ENCODE measurements at regions not wholly inside any gene's neighbourhood (a gene's known extent, or its start where the extent isn't known, plus 50 kb on each side); places are given as distances from the start of the nearest gene placed in this dataset.

- DNase-seq, result no peak
- WGBS (ENCODE audit: insufficient coverage), result 64% methylated on average over 2 of the region's 2 CpGs
- no peaks in the 10 kb centered on the region for H3K4me1 ChIP-seq (ENCODE audit: control insufficient read depth, insufficient read depth, low read length)
- peaks cover 12% of the 10 kb centered on the region for H3K27me3 ChIP-seq (ENCODE audit: control insufficient read depth, insufficient read depth, low read length)
- no peak overlapping the region for H3K27ac ChIP-seq (ENCODE audit: low read length)
- H3K9me3 ChIP-seq (replicated peaks; ENCODE audit: control insufficient read depth, low read depth, low read length), result peaks cover 3% of the 10 kb centered on the region
- no peak overlapping the region for H3K4me3 ChIP-seq (ENCODE audit: low read length)
- no peaks in the 10 kb centered on the region for H3K36me3 ChIP-seq (ENCODE audit: control insufficient read depth, insufficient read depth, low read length)
These were observed 214.6 kb downstream of the RBM19 start for GRCh38 chr12:113751513-113751912.

GRCh38 chr12:113749433-113749815, 216.7 kb downstream of the RBM19 start:
- no CpG with 5 or more reads among the region's 1 CpG for WGBS (ENCODE audit: insufficient coverage)

GRCh38 chr12:113748707-113749432, 217.3 kb downstream of the RBM19 start:
- no peak overlapping the region for H3K4me3 ChIP-seq (ENCODE audit: low read length)
- peaks cover 10% of the 10 kb centered on the region for H3K27me3 ChIP-seq (ENCODE audit: control insufficient read depth, insufficient read depth, low read length)
- DNase-seq, result no peak
- 52% methylated on average over 2 of the region's 6 CpGs for WGBS (ENCODE audit: insufficient coverage)
- no peaks in the 10 kb centered on the region for H3K36me3 ChIP-seq (ENCODE audit: control insufficient read depth, insufficient read depth, low read length)
- no peaks in the 10 kb centered on the region for H3K4me1 ChIP-seq (ENCODE audit: control insufficient read depth, insufficient read depth, low read length)
- peaks cover 3% of the 10 kb centered on the region for H3K9me3 ChIP-seq (replicated peaks; ENCODE audit: control insufficient read depth, low read depth, low read length)
- H3K27ac ChIP-seq (ENCODE audit: low read length), result no peak overlapping the region

More at GRCh38 chr12:113749433-113749815, 216.7 kb downstream of the RBM19 start:
- no peak overlapping the region for H3K27ac ChIP-seq (ENCODE audit: low read length)
- no peaks in the 10 kb centered on the region for H3K36me3 ChIP-seq (ENCODE audit: control insufficient read depth, insufficient read depth, low read length)
- no peak overlapping the region for H3K4me3 ChIP-seq (ENCODE audit: low read length)
- DNase-seq, result no peak
- H3K4me1 ChIP-seq (ENCODE audit: control insufficient read depth, insufficient read depth, low read length), result no peaks in the 10 kb centered on the region
- peaks cover 11% of the 10 kb centered on the region for H3K27me3 ChIP-seq (ENCODE audit: control insufficient read depth, insufficient read depth, low read length)
- H3K9me3 ChIP-seq (replicated peaks; ENCODE audit: control insufficient read depth, low read depth, low read length), result peaks cover 3% of the 10 kb centered on the region

- H3K9me3 ChIP-seq (replicated peaks; ENCODE audit: control insufficient read depth, low read depth, low read length), result peaks cover 3% of the 10 kb centered on the region
- H3K4me1 ChIP-seq (ENCODE audit: control insufficient read depth, insufficient read depth, low read length), result no peaks in the 10 kb centered on the region
- WGBS (ENCODE audit: insufficient coverage), result 65% methylated on average over 2 of the region's 5 CpGs
- DNase-seq, result no peak
- H3K27me3 ChIP-seq (ENCODE audit: control insufficient read depth, insufficient read depth, low read length), result peaks cover 10% of the 10 kb centered on the region
- no peak overlapping the region for H3K4me3 ChIP-seq (ENCODE audit: low read length)
- no peak overlapping the region for H3K27ac ChIP-seq (ENCODE audit: low read length)
- H3K36me3 ChIP-seq (ENCODE audit: control insufficient read depth, insufficient read depth, low read length), result no peaks in the 10 kb centered on the region
These were observed 219.1 kb downstream of the RBM19 start for GRCh38 chr12:113747017-113747416.

GRCh38 chr12:113744802-113745395, 221.2 kb downstream of the RBM19 start:
- Histone ChIP-seq H3K27ac (ENCODE audit: low read length) (no peak overlapping the region), H3K4me1 (ENCODE audit: control insufficient read depth, insufficient read depth, low read length) (no peaks in the 10 kb centered on the region), H3K36me3 (ENCODE audit: control insufficient read depth, insufficient read depth, low read length) (no peaks in the 10 kb centered on the region), H3K4me3 (ENCODE audit: low read length) (no peak overlapping the region), H3K9me3 (replicated peaks; ENCODE audit: control insufficient read depth, low read depth, low read length) (no peaks in the 10 kb centered on the region), H3K27me3 (ENCODE audit: control insufficient read depth, insufficient read depth, low read length) (peaks cover 7% of the 10 kb centered on the region)
- WGBS (ENCODE audit: insufficient coverage), result 64% methylated on average over 4 of the region's 8 CpGs
- no peak for DNase-seq

GRCh38 chr12:113742801-113743200, 223.3 kb downstream of the RBM19 start:
- no peaks in the 10 kb centered on the region for H3K36me3 ChIP-seq (ENCODE audit: control insufficient read depth, insufficient read depth, low read length)
- WGBS (ENCODE audit: insufficient coverage), result 89% methylated on average over 8 of the region's 8 CpGs
- DNase-seq, result no peak

GRCh38 chr12:113740699-113741098, 225.4 kb downstream of the RBM19 start:
- no peak overlapping the region for H3K27ac ChIP-seq (ENCODE audit: low read length)
- H3K4me3 ChIP-seq (ENCODE audit: low read length), result no peak overlapping the region
- no CpG with 5 or more reads among the region's 1 CpG for WGBS (ENCODE audit: insufficient coverage)
- DNase-seq, result no peak
- no peaks in the 10 kb centered on the region for H3K36me3 ChIP-seq (ENCODE audit: control insufficient read depth, insufficient read depth, low read length)
- H3K27me3 ChIP-seq (ENCODE audit: control insufficient read depth, insufficient read depth, low read length), result peaks cover 3% of the 10 kb centered on the region
- no peaks in the 10 kb centered on the region for H3K4me1 ChIP-seq (ENCODE audit: control insufficient read depth, insufficient read depth, low read length)
- H3K9me3 ChIP-seq (replicated peaks; ENCODE audit: control insufficient read depth, low read depth, low read length), result no peaks in the 10 kb centered on the region

More at GRCh38 chr12:113742801-113743200, 223.3 kb downstream of the RBM19 start:
- no peaks in the 10 kb centered on the region for H3K9me3 ChIP-seq (replicated peaks; ENCODE audit: control insufficient read depth, low read depth, low read length)
- no peaks in the 10 kb centered on the region for H3K4me1 ChIP-seq (ENCODE audit: control insufficient read depth, insufficient read depth, low read length)
- no peak overlapping the region for H3K27ac ChIP-seq (ENCODE audit: low read length)
- H3K4me3 ChIP-seq (ENCODE audit: low read length), result no peak overlapping the region
- peaks cover 7% of the 10 kb centered on the region for H3K27me3 ChIP-seq (ENCODE audit: control insufficient read depth, insufficient read depth, low read length)

- Histone ChIP-seq H3K4me3 (ENCODE audit: low read length) (no peak overlapping the region), H3K27ac (ENCODE audit: low read length) (no peak overlapping the region), H3K27me3 (ENCODE audit: control insufficient read depth, insufficient read depth, low read length) (no peaks in the 10 kb centered on the region), H3K9me3 (replicated peaks; ENCODE audit: control insufficient read depth, low read depth, low read length) (no peaks in the 10 kb centered on the region), H3K36me3 (ENCODE audit: control insufficient read depth, insufficient read depth, low read length) (no peaks in the 10 kb centered on the region), H3K4me1 (ENCODE audit: control insufficient read depth, insufficient read depth, low read length) (no peaks in the 10 kb centered on the region)
- DNase-seq, result no peak
- WGBS (ENCODE audit: insufficient coverage), result 9% methylated on average over 11 of the region's 17 CpGs
These were observed 231.0 kb downstream of the RBM19 start for GRCh38 chr12:113735131-113735530.

- DNase-seq, result no peak
- Histone ChIP-seq H3K27ac (ENCODE audit: low read length) (no peak overlapping the region), H3K36me3 (ENCODE audit: control insufficient read depth, insufficient read depth, low read length) (no peaks in the 10 kb centered on the region), H3K4me3 (ENCODE audit: low read length) (no peak overlapping the region), H3K9me3 (replicated peaks; ENCODE audit: control insufficient read depth, low read depth, low read length) (no peaks in the 10 kb centered on the region), H3K27me3 (ENCODE audit: control insufficient read depth, insufficient read depth, low read length) (no peaks in the 10 kb centered on the region), H3K4me1 (ENCODE audit: control insufficient read depth, insufficient read depth, low read length) (no peaks in the 10 kb centered on the region)
- 90% methylated on average over 2 of the region's 3 CpGs for WGBS (ENCODE audit: insufficient coverage)
These were observed 231.6 kb downstream of the RBM19 start for GRCh38 chr12:113734503-113734902.

GRCh38 chr12:113732916-113733315, 233.2 kb downstream of the RBM19 start:
- WGBS (ENCODE audit: insufficient coverage), result 83% methylated on average over 2 of the region's 4 CpGs
- no peak overlapping the region for H3K4me3 ChIP-seq (ENCODE audit: low read length)
- H3K9me3 ChIP-seq (replicated peaks; ENCODE audit: control insufficient read depth, low read depth, low read length), result no peaks in the 10 kb centered on the region
- H3K4me1 ChIP-seq (ENCODE audit: control insufficient read depth, insufficient read depth, low read length), result no peaks in the 10 kb centered on the region
- DNase-seq, result no peak
- H3K27ac ChIP-seq (ENCODE audit: low read length), result no peak overlapping the region
- no peaks in the 10 kb centered on the region for H3K27me3 ChIP-seq (ENCODE audit: control insufficient read depth, insufficient read depth, low read length)
- no peaks in the 10 kb centered on the region for H3K36me3 ChIP-seq (ENCODE audit: control insufficient read depth, insufficient read depth, low read length)
